Stimulated activated CD4-positive, alpha-beta T cell treated with anti-CD3 and anti-CD28 coated beads, Interleukin-12 subunit alpha, Interleukin-12 subunit beta, amount 100 ng/mL, for 4 hours (primary cell): ENCODE measurements at regions not wholly inside any gene's neighbourhood (a gene's known extent, or its start where the extent isn't known, plus 50 kb on each side); places are given as distances from the start of the nearest gene placed in this dataset.
"Not testable (repeated sequence)": the region's sequence is repeated elsewhere in the genome, so short reads cannot be mapped to it uniquely, and the experiment has no call there.

Experiments used
- DNase-seq: peaks from one replicate; pipeline ENCODE4 v3.0.0-alpha.2; 2020

DNA sequence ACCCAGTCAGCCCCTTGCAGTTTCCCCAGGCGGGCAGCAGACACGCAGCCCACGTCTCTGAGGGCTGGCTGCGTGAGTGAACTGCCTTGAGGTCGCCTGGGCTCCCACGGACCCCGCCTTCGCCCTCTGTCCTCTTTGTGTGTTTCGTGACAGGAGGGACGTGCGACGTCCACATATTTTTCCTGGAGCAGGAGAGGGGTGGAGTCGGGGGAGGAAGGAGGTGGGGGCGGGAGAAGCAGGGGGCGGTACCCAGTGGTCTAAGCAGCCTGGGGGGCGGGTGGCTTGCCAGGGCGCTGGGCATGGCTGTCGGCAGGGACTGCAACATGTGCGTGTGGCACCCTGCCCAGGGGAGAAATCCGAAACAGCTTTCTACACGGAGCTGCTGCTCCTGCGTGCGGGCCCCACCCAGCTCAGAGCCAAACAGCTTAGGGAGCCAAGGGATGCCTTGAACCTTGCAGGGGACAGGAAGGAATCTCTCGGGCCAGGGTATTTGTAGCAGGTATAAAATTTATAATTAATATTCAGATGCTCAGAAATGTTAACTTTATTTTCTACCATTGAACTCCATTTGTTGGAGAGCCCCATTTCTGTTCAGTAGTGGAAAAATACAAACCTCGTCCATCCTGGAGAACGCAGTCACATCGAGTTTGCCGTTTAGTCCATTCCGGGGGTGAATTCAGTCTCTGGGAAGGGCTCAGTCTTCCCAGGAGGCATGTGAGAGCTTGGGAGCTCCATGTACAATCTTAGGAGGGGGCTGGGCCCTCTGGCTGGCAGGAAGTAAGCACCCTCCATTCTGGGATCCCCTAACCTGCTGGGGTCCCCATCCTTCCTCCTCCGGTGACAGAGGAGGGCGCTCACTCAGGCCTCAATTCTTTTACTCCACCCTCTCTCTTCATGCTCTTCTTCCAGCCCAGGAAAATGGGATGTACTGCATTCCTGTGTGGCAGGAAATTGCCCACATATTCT lies 79.1 kb upstream of the MEF2A start:
- no peak for DNase-seq

DNA sequence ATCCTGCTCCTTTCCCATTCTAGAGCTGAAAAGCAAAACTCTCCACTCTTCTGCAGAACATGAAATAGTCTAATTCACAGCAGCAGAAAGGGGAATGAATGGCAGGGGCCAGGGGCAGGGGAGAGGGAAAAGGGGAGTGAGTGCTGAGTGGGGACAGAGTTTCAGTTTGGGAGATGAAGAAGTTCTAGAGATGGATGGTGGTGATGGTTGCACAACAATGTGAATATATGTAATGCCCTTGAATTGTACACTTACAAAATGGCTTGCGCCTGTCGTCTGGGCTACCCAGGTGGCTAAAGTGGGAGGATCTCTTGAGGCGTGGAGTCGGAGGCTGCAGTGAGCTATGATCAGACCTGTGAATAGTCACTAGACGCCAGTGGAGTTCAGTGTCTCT lies 78.5 kb upstream of the MEF2A start:
- DNase-seq = no peak

DNA sequence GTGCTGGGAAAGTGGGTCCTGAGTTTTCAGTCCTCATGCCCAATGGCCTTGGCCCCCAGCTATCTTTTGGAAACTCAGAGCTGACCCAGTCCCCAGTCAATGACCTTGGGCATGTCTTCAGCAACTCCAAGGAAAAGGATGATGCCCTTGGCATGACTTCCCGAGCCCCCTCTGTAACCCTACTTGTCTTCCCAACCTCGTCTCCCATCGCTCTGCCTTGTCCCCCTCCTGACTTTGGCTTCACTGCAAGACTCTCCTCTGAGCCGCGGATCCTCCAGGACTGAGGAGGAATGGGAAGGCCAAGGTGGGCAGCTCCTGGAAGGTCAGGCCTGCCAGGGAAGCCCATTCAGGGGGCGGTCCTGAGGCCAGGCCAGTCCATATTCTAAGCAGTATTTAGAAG lies 73.5 kb upstream of the MEF2A start:
- DNase-seq = no peak

DNA sequence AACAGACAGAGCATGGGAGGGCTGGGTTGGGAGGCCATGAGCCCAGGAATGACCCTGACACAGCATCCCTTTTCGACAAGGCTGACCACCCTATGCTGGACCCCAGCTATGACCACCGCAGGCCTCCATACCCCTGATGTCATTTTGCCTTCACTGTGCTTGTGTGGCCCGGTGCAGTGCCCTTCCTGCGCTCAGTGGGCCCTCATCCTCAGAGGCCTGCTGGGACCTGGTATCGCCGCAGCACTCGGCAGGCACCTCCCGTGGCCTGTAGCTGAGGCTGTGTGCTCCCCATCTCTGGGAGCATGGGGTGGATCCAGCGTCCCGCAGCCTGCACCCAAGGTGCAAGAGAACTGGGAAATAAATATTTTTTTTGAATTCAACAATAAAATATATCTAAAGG lies 73.1 kb upstream of the MEF2A start:
- no peak for DNase-seq

DNA sequence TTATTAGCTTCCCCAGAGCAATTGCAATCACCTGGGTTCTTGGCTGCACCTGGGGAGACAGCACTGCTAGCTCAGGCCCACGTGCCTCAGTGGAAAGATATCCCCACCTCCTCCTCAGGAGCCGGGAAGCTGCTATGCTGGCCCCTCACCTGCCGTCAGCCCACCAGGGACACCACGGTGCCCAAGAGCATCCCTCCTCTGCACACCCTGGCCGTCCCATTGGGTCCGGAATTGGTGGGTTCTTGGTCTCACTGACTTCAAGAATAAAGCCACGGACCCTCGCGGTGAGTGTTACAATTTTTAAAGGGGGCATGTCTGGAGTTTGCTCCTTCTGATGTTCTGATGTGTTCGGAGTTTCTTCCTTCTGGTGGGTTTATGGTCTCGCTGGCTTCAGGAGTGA lies 72.3 kb upstream of the MEF2A start:
- DNase-seq = no peak

DNA sequence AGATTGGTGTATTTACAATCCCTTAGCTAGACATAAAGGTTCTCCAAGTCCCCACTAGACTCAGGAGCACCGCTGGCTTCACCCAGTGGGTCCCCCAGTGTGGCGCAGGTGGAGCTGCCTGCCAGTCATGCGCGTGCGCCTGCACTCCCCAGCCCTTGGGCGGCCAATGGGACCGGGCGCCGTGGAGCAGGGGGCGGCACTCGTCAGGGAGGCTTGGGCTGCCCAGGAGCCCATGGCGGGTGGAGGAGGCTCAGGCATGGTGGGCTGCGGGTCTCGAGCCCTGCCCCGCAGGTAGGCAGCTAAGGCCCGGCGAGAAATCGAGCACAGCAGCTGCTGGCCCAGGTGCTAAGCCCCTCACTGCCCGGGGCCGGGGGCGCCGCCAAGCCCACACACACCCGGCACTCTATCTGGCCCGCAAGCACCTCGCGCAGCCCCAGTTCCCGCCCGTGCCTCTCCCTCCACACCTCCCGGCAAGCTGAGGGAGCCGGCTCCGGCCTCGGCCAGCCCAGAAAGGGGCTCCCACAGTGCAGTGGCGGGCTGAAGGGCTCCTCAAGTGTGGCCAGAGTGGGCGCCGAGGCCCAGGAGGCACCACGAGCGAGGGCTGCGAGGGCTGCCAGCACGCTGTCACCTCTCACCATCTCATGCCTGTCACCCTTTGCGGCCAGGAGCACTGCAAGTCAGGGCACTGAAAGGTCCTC lies 71.1 kb upstream of the MEF2A start:
- not testable (repeated sequence) for DNase-seq

DNA sequence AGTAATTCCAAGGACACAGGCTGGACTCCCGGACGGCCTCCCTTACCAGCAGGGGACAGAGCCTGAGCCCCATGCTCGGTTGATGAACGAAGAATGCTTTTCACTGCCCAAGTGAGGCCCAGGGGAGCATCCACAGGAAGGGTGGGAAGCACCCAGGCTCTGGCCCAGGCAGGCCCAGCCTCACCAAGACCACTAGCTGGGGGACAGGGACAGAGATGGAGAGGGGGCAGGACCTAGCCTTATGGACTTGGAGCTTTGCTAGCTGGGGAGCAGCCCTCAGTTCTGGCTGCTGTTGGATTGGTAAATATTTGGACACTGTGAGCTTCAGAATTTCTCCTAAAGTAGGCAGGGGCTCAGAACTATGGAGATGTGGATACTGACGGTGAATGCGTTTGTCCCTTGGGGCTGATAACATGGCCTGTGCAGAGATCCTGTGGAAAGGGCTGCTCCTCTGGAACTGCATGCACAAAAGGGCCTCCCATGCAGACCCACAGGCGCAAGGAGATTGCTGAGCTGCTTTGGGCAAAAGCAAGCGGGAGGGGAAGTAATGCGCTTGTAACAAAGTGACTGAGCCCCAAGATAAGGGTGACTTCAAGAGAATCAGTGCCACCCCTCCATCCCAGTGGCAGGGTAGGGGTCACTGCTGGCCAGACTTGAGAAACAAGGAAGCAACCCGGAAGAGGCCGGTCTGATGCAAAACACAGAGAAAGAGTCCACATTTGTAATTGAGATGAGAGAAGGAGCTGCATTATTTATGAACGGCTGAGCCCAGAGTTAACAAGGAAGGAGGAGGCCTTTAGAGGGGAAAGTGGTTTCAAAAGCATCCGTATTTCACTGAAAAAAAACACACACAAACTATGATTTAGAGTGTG lies 70.1 kb upstream of the MEF2A start:
- DNase-seq = no peak

DNA sequence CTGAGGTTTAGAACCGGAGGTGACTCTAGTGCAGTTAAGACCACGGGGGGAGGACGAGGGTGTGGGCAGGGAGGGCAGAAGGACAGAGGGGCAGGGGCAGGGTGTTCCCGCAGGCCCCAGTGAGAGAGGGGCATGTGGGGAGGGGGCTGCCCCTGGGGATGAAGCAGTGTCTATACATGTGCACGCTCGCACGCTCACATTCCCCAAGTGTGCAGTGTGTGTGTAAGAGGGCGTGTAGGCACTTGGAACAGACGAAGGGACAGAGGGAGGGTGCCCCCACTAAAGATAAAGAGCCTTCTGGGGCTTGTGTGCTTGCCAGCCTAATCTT lies 69.5 kb upstream of the MEF2A start:
- no peak for DNase-seq

DNA sequence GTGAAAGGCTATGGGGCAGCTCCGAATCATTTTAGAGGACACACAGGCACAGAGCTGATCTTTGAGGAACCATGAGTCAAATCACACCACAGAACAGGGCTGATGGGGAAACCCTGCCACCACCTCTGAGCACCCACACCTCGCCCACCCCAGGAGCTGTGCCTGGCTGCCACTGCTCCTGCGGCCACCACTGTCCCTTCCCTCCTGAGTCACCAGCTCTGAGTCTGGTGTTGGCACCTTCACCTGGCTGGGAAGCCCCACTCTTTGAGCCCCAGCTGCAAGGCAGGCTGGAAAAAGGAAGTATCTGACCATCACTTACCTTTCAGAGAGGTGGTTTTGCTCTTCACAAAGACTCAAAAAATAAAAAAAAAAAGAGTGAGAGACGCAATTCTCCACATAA lies 63.6 kb upstream of the MEF2A start:
- no peak for DNase-seq

DNA sequence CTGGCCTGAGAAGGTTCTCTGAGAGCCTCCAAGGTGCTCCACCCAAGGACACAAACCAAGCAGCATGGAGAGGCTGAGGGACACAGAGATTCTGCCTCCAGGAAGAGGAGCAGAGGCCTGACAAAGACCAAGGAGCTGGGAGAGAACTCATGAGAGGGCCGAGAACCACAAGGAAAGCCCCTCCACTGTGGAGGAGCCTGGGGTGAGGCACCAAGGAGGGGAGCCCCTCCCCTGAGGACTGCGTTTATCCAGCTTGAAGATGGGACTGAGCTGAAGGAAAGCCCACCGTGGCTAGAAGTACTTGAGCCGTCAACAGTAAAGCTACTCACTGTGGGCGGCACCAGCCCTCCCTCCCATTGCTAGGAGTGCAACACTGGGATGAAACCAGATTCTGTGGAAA lies 63.1 kb upstream of the MEF2A start:
- no peak for DNase-seq

DNA sequence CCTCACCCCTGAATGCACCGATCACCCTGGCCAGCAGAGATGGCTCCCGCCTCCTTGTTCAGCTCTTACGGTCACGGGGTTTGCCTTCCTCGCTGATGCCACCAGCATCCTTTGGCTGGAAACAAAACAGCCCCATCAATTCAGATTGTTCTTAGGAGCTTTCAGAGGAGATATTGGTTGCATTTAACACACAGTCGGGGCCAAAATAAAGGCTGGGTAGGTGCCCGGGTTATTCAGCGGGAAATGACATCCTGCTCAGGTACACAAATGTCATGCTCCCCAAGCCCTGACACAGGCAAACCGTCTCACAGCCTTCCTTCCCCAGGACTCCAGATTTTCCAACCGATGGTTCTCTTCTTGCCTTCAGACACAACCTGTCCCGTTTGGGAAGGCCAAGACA lies 62.4 kb upstream of the MEF2A start:
- no peak for DNase-seq

DNA sequence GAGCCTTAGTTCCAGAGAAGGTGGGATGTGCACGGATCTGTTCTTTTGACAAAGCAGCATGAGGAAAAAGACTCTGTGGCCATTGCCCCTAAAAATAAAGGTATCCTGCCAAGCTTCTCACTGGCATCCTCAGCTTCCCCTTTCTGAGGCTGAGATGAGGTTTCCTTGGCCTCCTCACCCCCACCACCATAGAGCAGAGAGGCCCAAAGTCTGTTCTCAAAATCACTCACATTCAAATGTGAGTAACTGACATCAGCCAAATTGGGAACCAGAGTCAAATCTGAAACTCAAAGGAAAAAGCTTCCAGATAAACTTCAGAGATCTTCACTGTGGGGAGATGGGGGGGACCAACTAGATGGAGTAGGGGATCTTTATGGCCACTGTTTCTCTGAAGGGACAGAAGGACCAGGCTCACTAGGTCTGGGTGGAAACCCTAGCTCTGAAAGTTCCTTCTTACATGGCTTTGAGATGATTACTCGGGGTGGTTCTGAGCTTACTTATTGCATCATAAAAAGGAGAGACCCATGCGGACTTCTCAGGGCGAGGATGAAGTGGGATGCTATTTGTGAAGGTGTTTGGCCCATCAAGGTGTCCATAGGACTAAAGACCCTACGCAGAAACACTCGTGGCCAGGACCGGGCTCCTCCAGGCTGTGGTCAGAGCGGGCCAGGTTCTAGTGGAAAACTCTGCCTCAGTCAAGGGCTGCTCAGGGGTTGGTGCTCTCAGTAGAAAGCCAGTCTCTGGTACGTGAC lies 61.5 kb upstream of the MEF2A start:
- no peak for DNase-seq

DNA sequence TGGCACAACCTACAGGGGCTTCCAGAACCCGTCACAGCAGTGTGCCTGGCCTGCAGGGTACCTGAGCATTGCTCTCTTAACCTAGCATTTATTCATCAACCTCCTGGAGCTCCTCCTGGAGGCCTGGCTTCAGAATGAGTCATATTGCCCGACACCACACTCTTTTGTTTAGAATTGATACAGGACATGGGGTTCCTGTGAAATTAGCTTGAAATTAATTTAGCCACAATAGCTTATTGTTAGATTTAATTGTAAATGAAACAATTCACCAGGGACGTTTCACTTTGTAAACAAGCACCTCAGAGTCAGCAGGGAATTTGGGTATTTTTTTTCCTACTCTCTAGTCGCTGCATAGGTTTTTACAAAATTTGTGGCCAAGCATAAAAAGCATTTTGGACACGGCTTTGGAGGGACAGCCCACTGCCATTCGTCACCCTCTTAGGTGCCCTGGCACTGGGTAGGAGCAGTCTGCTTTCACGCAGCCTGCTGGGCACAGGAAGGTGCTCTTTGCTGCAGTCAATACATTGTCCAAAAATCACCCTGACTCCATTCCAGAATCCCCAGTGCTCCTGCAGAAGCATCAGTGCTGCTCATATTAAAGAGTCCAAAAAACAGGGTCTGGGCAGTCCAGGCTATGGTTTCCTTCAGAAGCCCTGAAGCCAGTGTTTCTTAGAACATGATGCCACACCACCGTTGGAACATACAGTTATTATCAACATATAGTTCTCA lies 60.8 kb upstream of the MEF2A start:
- no peak for DNase-seq

DNA sequence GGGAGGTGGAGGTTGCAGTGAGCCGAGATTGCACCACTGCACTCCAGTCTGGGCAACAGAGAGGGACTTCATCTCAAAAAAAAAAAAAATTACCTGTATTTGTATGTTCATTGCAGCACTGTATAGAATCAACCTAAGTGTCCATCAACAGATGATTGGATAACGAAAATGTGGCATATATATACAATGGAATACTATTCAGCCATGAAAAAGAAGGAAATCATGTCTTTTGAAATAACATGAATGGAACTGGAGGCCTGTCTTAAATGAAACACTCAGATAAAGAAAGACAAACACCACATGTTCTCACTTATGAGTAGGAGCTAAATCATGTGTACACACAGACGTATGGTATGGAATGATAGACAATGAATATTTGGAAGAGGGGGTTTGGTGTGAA lies 59.4 kb upstream of the MEF2A start:
- DNase-seq = no peak

DNA sequence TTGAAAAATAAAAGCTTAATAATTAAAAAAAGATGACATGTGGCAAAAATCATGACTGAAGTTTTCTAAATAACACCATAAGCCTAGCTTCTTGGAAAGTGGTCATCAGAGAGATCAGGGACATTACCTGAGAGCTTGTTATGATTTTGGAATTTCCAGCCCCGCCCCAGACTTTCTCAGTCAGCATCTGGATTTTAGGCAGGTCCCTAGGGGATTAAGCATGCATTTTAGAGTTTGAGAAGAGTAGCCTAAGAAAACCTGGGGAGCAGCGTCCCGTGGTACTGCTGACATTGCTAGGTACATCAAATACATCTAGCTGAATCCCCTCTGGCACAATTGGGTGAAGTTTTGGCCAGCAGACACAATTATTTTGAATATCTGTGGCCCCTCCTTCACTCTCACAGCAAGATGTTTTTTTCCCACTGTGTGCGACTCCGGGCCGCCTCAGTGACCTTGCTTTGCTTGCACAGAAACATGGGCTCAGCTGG lies 58.7 kb upstream of the MEF2A start:
- DNase-seq = no peak

DNA sequence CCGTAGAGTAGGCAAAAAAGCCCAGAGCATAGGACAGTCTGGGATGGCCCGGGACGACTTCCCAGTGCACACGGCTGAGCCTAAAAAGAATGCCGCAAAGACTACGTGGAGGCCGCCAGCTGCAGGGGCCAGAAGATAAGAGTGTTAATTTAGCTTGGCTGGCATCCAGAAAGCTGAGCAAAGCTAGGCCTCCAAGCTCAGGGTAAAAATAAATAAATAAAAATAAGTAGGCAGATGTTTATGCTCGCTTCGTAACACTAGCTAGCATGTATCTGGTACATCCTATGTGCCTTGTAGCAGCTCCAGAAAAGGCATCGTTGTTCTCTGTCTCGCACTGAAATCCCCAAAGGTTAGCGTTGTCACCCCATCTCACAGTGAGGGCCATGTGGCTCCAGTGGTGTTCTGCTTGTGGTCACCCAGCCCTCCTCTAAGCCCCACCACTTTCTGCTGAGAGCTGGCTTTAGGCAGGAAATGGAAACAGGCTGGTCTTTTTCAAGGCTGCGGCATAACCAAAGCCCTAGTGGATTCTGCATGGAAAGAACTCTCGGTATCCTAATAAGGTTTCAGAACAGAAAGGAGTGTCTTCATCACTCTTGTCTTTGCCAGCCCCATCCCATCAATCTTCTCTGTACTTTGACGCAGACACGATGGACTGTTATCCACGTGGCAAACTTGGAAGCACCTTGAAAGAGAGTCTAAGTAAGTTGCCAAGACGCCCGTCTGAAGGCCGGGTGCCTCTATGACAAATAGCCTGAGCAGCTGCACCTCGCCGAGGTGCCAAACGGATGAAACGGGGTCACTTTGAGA lies 58.1 kb upstream of the MEF2A start:
- no peak for DNase-seq

DNA sequence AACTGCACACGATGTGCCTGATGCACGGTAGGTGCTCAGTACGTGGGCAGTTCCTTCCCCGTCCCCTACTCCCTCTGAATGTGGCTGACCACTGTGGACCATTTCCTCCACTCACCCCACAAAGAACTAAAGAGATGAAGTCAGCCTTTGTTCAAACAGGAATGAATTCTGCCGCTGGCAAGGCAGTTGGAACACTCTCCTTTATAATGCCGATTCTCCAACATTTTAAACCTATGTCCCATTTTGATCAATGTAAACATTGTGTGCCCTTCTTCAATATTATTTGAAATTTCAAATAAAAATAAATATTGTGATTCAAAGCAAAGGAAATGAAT lies 57.5 kb upstream of the MEF2A start:
- no peak for DNase-seq

DNA sequence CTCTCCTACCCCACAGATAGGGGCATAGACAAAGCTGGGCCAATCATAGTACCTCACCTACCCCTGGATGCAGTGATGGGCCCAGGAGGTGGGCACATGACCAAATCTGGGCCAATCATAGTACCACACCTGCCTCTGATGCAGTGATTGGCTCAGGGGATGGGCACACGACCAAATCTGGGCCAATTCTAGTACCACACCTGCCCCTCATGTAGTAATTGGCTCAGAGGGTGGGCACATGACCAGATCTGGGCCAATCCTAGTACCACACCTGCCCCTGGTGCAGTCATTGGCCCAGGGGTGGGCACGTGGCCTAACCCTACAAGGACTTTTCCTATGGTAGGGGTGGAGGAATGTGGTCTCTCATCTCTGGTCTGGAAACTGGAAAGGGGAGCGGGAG lies 56.9 kb upstream of the MEF2A start:
- DNase-seq = no peak

DNA sequence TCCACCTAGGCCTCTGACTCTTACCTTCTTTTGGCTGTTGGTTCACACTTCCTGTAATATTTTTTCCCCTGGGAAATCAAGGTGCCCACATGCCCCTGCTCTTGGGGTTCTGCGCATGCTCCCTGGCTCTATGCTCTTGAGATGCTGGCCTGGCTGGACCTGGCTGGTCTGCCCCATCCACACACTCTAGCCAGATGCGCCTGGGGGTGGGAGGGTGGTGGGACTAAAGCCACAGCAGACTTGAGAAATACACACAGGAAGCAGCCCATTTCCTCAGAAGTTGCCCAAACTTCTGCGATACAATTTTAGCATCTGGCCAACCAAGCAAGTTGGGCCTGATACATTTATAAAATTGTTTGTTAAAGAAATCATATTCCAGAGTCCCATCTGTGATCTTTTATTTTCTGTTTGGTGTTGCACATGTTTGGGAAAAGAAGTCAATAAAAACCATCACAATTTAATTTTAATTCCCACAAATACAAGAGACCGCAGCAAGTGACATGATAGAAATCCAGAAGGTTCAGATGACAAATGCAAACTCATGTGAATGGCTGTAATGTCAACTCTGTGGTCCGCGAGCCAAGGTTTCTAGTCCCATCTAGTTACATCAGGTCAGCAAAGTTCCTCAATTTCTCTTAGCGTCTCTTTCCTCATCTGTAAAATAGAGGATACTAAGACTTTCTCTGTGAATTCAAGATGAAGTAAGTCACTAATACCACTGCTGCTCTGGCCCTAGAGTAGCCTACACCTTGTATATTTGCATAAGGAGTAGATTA lies 55.9 kb upstream of the MEF2A start:
- DNase-seq = no peak

DNA sequence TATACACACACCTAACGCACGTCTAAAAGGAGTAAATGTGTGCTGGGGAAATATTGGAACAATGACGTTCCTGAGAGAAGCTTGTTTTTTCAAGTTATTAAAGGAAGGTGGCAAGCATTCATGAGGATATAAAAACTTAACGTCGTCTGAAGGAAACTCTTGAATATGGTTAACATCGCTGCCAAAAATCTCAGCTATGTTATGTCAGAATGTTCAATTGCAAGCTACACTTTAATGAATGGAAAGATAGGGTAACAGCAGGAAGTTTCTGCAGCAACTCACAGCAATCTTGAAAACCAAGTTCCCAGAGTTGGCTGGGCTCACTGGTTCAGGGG lies 54.3 kb upstream of the MEF2A start:
- no peak for DNase-seq
